Thymus (tissue), 11 donors: ENCODE measurements at regions not wholly inside any gene's neighbourhood (a gene's known extent, or its start where the extent isn't known, plus 50 kb on each side); places are given as distances from the start of the nearest gene placed in this dataset.

ENCODE experiments used
- DNase-seq, 9 donors: peaks; one replicate each; pipeline ENCODE4 v3.0.0-alpha.2; 2013; ENCODE audit warnings: low spot score in 9 of 9, low read depth in 6 of 9, missing footprints in 1 of 9
- H3K27ac ChIP-seq, 2 donors: one replicate each; pipeline ENCODE4 v1.5.1; 2013; ENCODE audit warnings: control low read depth in 1 of 2, low read depth in 1 of 2, low read length in 1 of 2, mild to moderate bottlenecking in 1 of 2, moderate library complexity in 1 of 2
- H3K27me3 ChIP-seq, 2 donors: one replicate each; pipeline ENCODE4 v1.5.1; 2013; ENCODE audit warnings: low read length in 1 of 2; ENCODE audit not compliant: control insufficient read depth in 2 of 2, insufficient read depth in 1 of 2
- H3K36me3 ChIP-seq, 2 donors: one replicate each; pipeline ENCODE4 v1.5.1; 2013; ENCODE audit warnings: low read length in 1 of 2, mild to moderate bottlenecking in 1 of 2, moderate library complexity in 1 of 2; ENCODE audit not compliant: control insufficient read depth in 2 of 2, insufficient read depth in 2 of 2
- H3K4me1 ChIP-seq, 2 donors: one replicate each; pipeline ENCODE4 v1.5.1; 2013; ENCODE audit warnings: low read length in 2 of 2; ENCODE audit not compliant: control insufficient read depth in 2 of 2, insufficient read depth in 2 of 2
- H3K4me3 ChIP-seq, 2 donors: one replicate each; pipeline ENCODE4 v1.5.1; 2013; ENCODE audit warnings: low read length in 2 of 2, control low read depth in 1 of 2, mild to moderate bottlenecking in 1 of 2
- H3K9me3 ChIP-seq, 2 donors: one replicate each; pipeline ENCODE4 v1.5.1; 2013; ENCODE audit warnings: low read length in 1 of 2, mild to moderate bottlenecking in 1 of 2; ENCODE audit not compliant: control insufficient read depth in 2 of 2, insufficient read depth in 1 of 2
- WGBS: extraction: QIAGEN DNeasy Blood & Tissue Kit; methylation state at CpG from one replicate; pipeline ENCODE4 v1.1.7; 2013; 5-methylcytosine and 5-hydroxymethylcytosine counted together
- donor health status: healthy.

GRCh38 chr9:78725503-78725902 lies 428.6 kb downstream of the PSAT1 start:
- Histone ChIP-seq H3K9me3 (no peaks in the 10 kb centered on the region), H3K4me1 (no peaks in the 10 kb centered on the region), H3K36me3 (no peaks in the 10 kb centered on the region), H3K27me3 (no peaks in the 10 kb centered on the region), H3K27ac (no peak overlapping the region), H3K4me3 (no peak overlapping the region)
- no peak for DNase-seq
- WGBS: 96% methylated on average over 1 of the region's 1 CpG

GRCh38 chr9:78745331-78745730 lies 448.4 kb downstream of the PSAT1 start:
- no peaks in the 10 kb centered on the region for H3K4me1 ChIP-seq
- no peaks in the 10 kb centered on the region for H3K9me3 ChIP-seq
- DNase-seq: no peak
- no peaks in the 10 kb centered on the region for H3K36me3 ChIP-seq
- no peaks in the 10 kb centered on the region for H3K27me3 ChIP-seq
- no peak overlapping the region for H3K4me3 ChIP-seq
- 96% methylated on average over 5 of the region's 5 CpGs for WGBS
- H3K27ac ChIP-seq: no peak overlapping the region

- no peak overlapping the region for H3K4me3 ChIP-seq
- WGBS: 94% methylated on average over 3 of the region's 3 CpGs
- no peaks in the 10 kb centered on the region for H3K9me3 ChIP-seq
- no peak overlapping the region for H3K27ac ChIP-seq
- H3K4me1 ChIP-seq: no peaks in the 10 kb centered on the region
- no peaks in the 10 kb centered on the region for H3K36me3 ChIP-seq
- H3K27me3 ChIP-seq: no peaks in the 10 kb centered on the region
- no peak for DNase-seq
Observed at GRCh38 chr9:78746010-78746409, 449.1 kb downstream of the PSAT1 start.

GRCh38 chr9:78753039-78753438 lies 456.1 kb downstream of the PSAT1 start:
- no peak for DNase-seq
- H3K9me3 ChIP-seq: no peaks in the 10 kb centered on the region
- no peaks in the 10 kb centered on the region for H3K27me3 ChIP-seq
- H3K27ac ChIP-seq: no peak overlapping the region
- no peaks in the 10 kb centered on the region for H3K4me1 ChIP-seq
- no peaks in the 10 kb centered on the region for H3K36me3 ChIP-seq
- H3K4me3 ChIP-seq: no peak overlapping the region

- Histone ChIP-seq H3K4me3 (no peak overlapping the region), H3K9me3 (no peaks in the 10 kb centered on the region), H3K36me3 (no peaks in the 10 kb centered on the region), H3K27ac (no peak overlapping the region), H3K27me3 (no peaks in the 10 kb centered on the region), H3K4me1 (no peaks in the 10 kb centered on the region)
- 93% methylated on average over 7 of the region's 7 CpGs for WGBS
- DNase-seq: no peak
Observed at GRCh38 chr9:78756813-78757510, 460.0 kb downstream of the PSAT1 start.

- H3K4me3 ChIP-seq: no peak overlapping the region
- no peaks in the 10 kb centered on the region for H3K36me3 ChIP-seq
- no peak overlapping the region for H3K27ac ChIP-seq
- H3K27me3 ChIP-seq: no peaks in the 10 kb centered on the region
- 96% methylated on average over 4 of the region's 4 CpGs for WGBS
- H3K4me1 ChIP-seq: no peaks in the 10 kb centered on the region
- no peaks in the 10 kb centered on the region for H3K9me3 ChIP-seq
- DNase-seq: no peak
Observed at GRCh38 chr9:78763424-78763823, 466.5 kb downstream of the PSAT1 start.

GRCh38 chr9:78765861-78766260 lies 468.9 kb downstream of the PSAT1 start:
- DNase-seq: no peak
- H3K27me3 ChIP-seq: no peaks in the 10 kb centered on the region
- H3K4me1 ChIP-seq: no peaks in the 10 kb centered on the region
- no peak overlapping the region for H3K27ac ChIP-seq
- no peak overlapping the region for H3K4me3 ChIP-seq
- H3K9me3 ChIP-seq: peaks cover 0 to 1% of the 10 kb centered on the region in 2 donors
- WGBS: 92% methylated on average over 4 of the region's 4 CpGs
- no peaks in the 10 kb centered on the region for H3K36me3 ChIP-seq

GRCh38 chr9:78767490-78767889 lies 470.6 kb downstream of the PSAT1 start:
- 95% methylated on average over 7 of the region's 7 CpGs for WGBS
- Histone ChIP-seq H3K27ac (no peak overlapping the region), H3K4me1 (no peaks in the 10 kb centered on the region), H3K4me3 (no peak overlapping the region), H3K27me3 (no peaks in the 10 kb centered on the region), H3K9me3 (peaks cover 0 to 1% of the 10 kb centered on the region in 2 donors), H3K36me3 (no peaks in the 10 kb centered on the region)
- no peak for DNase-seq

- no peak for DNase-seq
- Histone ChIP-seq H3K4me3 (no peak overlapping the region), H3K4me1 (no peaks in the 10 kb centered on the region), H3K9me3 (peaks cover 0 to 1% of the 10 kb centered on the region in 2 donors), H3K27me3 (no peaks in the 10 kb centered on the region), H3K27ac (no peak overlapping the region), H3K36me3 (no peaks in the 10 kb centered on the region)
- WGBS: 96% methylated on average over 2 of the region's 2 CpGs
Observed at GRCh38 chr9:78769690-78770089, 472.8 kb downstream of the PSAT1 start.
